Nephron (organoid): ENCODE measurements at regions not wholly inside any gene's neighbourhood (a gene's known extent, or its start where the extent isn't known, plus 50 kb on each side); places are given as distances from the start of the nearest gene placed in this dataset.
"Not testable (repeated sequence)": the region's sequence is repeated elsewhere in the genome, so short reads cannot be mapped to it uniquely, and the experiment has no call there.

Experiments
- H3K27ac Mint-ChIP-seq, 3 experiments: 2 replicates each; pipeline ENCODE4 v1.8.0; 2020; ENCODE audit warnings: mixed read lengths in 3 of 3, mild to moderate bottlenecking in 2 of 3, moderate library complexity in 1 of 3
- H3K27me3 Mint-ChIP-seq: 2 replicates; pipeline ENCODE4 v1.8.0; 2021; ENCODE audit warnings: low read depth, mild to moderate bottlenecking, moderate library complexity, mixed read lengths
- H3K36me3 Mint-ChIP-seq: 2 replicates; pipeline ENCODE4 v1.8.0; 2020; ENCODE audit warnings: low read depth, mixed read lengths
- H3K4me1 Mint-ChIP-seq: 2 replicates; pipeline ENCODE4 v1.8.0; 2020; ENCODE audit warnings: mixed read lengths
- H3K4me3 Mint-ChIP-seq, 3 experiments: 2 replicates each; pipeline ENCODE4 v1.8.0; 2020; ENCODE audit warnings: mild to moderate bottlenecking in 3 of 3, mixed read lengths in 3 of 3, moderate library complexity in 2 of 3
- H3K9me3 Mint-ChIP-seq: 2 replicates; pipeline ENCODE4 v1.8.0; 2020; ENCODE audit warnings: mixed read lengths
- TF ChIP-seq, protein P1 (sequence below), 3 experiments: fragments of 200-600 bp; sonication (generic); IDR thresholded peaks; one replicate each; pipeline ENCODE4 v1.5.0; 2021; ENCODE audit warnings: antibody characterized with exemption in 3 of 3; ENCODE audit not compliant: unreplicated experiment in 3 of 3

GRCh38 chr18:65671621-65672415 is 79.0 kb upstream of the CDH7 start:
- H3K27me3 Mint-ChIP-seq = no peaks in the 10 kb centered on the region
- H3K9me3 Mint-ChIP-seq = no peaks in the 10 kb centered on the region
- no peaks in the 10 kb centered on the region for H3K36me3 Mint-ChIP-seq
- no peak overlapping the region for H3K4me3 Mint-ChIP-seq
- no peaks in the 10 kb centered on the region for H3K4me1 Mint-ChIP-seq
- H3K27ac Mint-ChIP-seq = no peak overlapping the region
- TF ChIP-seq, protein P1, sequence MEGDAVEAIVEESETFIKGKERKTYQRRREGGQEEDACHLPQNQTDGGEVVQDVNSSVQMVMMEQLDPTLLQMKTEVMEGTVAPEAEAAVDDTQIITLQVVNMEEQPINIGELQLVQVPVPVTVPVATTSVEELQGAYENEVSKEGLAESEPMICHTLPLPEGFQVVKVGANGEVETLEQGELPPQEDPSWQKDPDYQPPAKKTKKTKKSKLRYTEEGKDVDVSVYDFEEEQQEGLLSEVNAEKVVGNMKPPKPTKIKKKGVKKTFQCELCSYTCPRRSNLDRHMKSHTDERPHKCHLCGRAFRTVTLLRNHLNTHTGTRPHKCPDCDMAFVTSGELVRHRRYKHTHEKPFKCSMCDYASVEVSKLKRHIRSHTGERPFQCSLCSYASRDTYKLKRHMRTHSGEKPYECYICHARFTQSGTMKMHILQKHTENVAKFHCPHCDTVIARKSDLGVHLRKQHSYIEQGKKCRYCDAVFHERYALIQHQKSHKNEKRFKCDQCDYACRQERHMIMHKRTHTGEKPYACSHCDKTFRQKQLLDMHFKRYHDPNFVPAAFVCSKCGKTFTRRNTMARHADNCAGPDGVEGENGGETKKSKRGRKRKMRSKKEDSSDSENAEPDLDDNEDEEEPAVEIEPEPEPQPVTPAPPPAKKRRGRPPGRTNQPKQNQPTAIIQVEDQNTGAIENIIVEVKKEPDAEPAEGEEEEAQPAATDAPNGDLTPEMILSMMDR (IDR thresholded peaks at IDR 0.05; ENCODE audit: unreplicated experiment in 3 of 3) = no peak

GRCh38 chr18:65670145-65670544 is 80.7 kb upstream of the CDH7 start:
- not testable (repeated sequence) for H3K4me1 Mint-ChIP-seq, H3K27me3 Mint-ChIP-seq

DNA sequence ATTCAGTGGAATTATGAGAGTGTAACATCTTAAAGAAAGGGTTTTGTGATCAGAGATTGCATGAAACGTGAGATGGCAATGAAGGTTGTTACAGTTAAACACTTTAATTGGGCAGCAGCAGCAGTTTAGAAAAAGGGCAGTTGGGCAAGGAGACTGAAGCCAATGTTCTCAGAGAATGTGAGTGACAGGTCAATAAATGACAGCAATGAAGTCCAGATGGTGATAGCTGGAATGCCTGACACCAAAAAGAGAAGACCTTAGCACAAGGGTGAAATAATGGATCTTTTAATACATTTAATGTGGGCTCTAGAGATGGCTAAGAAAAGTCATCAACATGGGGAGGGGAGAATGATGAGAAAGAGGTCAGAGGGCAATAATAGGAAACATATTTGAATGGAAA is 89.4 kb upstream of the CDH7 start:
- TF ChIP-seq, protein P1 (IDR thresholded peaks at IDR 0.05; ENCODE audit: unreplicated experiment in 3 of 3) = no peak
- no peaks in the 10 kb centered on the region for H3K9me3 Mint-ChIP-seq

More at GRCh38 chr18:65670145-65670544, 80.7 kb upstream of the CDH7 start:
- H3K27ac Mint-ChIP-seq, H3K9me3 Mint-ChIP-seq, H3K36me3 Mint-ChIP-seq, H3K4me3 Mint-ChIP-seq: not testable (repeated sequence)

DNA sequence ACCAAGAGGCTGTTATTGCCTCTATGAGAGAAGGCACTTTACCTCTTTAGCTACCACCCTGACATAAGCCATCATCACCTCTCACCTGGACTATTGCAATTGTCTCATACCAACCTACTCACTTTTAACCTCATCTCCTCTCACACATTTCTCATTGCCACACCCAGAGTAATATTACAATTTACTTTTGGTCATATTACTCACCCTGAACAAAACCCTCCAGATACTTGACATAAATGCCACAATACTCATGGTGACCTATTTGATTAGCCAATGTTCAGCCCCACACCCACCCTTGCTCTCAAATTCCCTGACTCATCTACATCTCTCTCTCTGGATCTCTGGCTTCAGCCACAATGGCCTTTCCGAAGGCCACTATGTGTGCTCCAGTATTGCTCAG is 90.9 kb upstream of the CDH7 start:
- TF ChIP-seq, protein P1 (IDR thresholded peaks at IDR 0.05; ENCODE audit: unreplicated experiment in 3 of 3) = no peak
- Mint-ChIP-seq H3K4me1 (no peaks in the 10 kb centered on the region), H3K36me3 (no peaks in the 10 kb centered on the region), H3K27ac (no peak overlapping the region), H3K9me3 (no peaks in the 10 kb centered on the region), H3K4me3 (no peak overlapping the region), H3K27me3 (no peaks in the 10 kb centered on the region)

More for the DNA sequence above, 89.4 kb upstream of the CDH7 start:
- H3K4me3 Mint-ChIP-seq = no peak overlapping the region
- no peak overlapping the region for H3K27ac Mint-ChIP-seq
- no peaks in the 10 kb centered on the region for H3K4me1 Mint-ChIP-seq
- H3K36me3 Mint-ChIP-seq = no peaks in the 10 kb centered on the region
- H3K27me3 Mint-ChIP-seq = no peaks in the 10 kb centered on the region

DNA sequence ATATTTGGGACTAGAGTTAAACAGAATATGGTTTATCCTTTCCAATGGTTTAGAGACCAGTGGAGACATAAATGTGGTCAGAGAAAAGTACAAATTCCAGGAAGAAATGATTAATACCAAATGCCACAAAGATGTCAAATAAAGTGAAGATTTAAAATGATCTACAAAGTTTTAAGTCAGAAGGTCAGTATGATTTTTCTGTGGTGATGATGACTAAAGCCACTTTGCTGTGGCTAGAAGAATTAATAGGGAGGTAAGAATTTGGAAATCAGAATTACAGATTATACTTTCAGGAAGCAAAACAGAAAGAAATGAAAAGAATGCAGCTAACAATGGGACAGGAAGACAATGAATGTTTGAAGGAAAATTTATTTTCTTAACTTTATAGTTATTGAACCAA is 91.5 kb upstream of the CDH7 start:
- no peak overlapping the region for H3K27ac Mint-ChIP-seq
- H3K27me3 Mint-ChIP-seq = no peaks in the 10 kb centered on the region
- H3K4me3 Mint-ChIP-seq = no peak overlapping the region
- no peaks in the 10 kb centered on the region for H3K4me1 Mint-ChIP-seq
- TF ChIP-seq, protein P1 (IDR thresholded peaks at IDR 0.05; ENCODE audit: unreplicated experiment in 3 of 3) = no peak
- no peaks in the 10 kb centered on the region for H3K36me3 Mint-ChIP-seq
- no peaks in the 10 kb centered on the region for H3K9me3 Mint-ChIP-seq

- Mint-ChIP-seq H3K27me3 (no peaks in the 10 kb centered on the region), H3K9me3 (peaks cover 3% of the 10 kb centered on the region), H3K36me3 (no peaks in the 10 kb centered on the region), H3K4me1 (no peaks in the 10 kb centered on the region), H3K27ac (no peak overlapping the region), H3K4me3 (no peak overlapping the region)
- TF ChIP-seq, protein P1 (IDR thresholded peaks at IDR 0.05; ENCODE audit: unreplicated experiment in 3 of 3) = no peak
These were observed 99.6 kb upstream of the CDH7 start for GRCh38 chr18:65651192-65651591.
